B cell (primary cell): ENCODE measurements at regions not wholly inside any gene's neighbourhood (a gene's known extent, or its start where the extent isn't known, plus 50 kb on each side); places are given as distances from the start of the nearest gene placed in this dataset.

Experiments
- ATAC-seq: fragments of 200-7000 bp; cut with Tn5 transposase; one replicate; pipeline ENCODE4 v1.10.0; 2021; ENCODE audit warnings: low read depth, mild to moderate bottlenecking, moderate number of reproducible peaks, moderate library complexity
- CTCF ChIA-PET: fragments of 350-600 bp; sonication (Branson Sonifier 250); formaldehyde crosslinking; loops from one replicate; lab custom pipeline; 2021; ENCODE audit warnings: antibody characterized with exemption, inconsistent platforms; lab: Charles Lee
- POLR2A ChIA-PET: fragments of 350-600 bp; sonication (Branson Sonifier 250); formaldehyde crosslinking; loops from one replicate; lab custom pipeline; 2021; ENCODE audit warnings: antibody characterized with exemption; lab: Charles Lee
- DNase-seq: peaks from one replicate; pipeline ENCODE4 v3.0.0; 2013
- H2AFZ ChIP-seq: 2 replicates; pipeline ENCODE4 v1.6.1; 2012; ENCODE audit warnings: mild to moderate bottlenecking, low read depth, low read length; ENCODE audit not compliant: insufficient read depth, poor library complexity, severe bottlenecking
- H3K27ac ChIP-seq, 2 donors: 1 replicate in 1 of 2; 2 replicates in 1 of 2; pipeline ENCODE4 v1.5.1; 2012 to 2013; ENCODE audit warnings: low read length in 2 of 2, mild to moderate bottlenecking in 2 of 2, moderate library complexity in 1 of 2
- H3K27me3 ChIP-seq, 4 experiments: fragments of 200-600 bp in 1 of 4; sonication (generic) in 1 of 4; replicated peaks in 1 of 4; 1 replicate in 2 of 4; 2 replicates in 2 of 4; pipeline versions ENCODE4 v1.6.1 to v1.7.0; 2013 to 2016; ENCODE audit warnings: low read length in 3 of 4, mild to moderate bottlenecking in 2 of 4, mixed read lengths in 1 of 4, moderate library complexity in 1 of 4; ENCODE audit not compliant: insufficient read depth in 4 of 4, control insufficient read depth in 3 of 4; ENCODE audit errors: control extremely low read depth in 1 of 4
- H3K36me3 ChIP-seq, 2 experiments: replicated peaks in 1 of 2; 1 replicate in 1 of 2; 2 replicates in 1 of 2; pipeline versions ENCODE4 v1.6.1 to v1.7.1; 2013; ENCODE audit warnings: low read length in 1 of 2; ENCODE audit not compliant: insufficient read depth in 2 of 2, control insufficient read depth in 1 of 2; ENCODE audit errors: control extremely low read depth in 1 of 2, extremely low read depth in 1 of 2
- H3K4me1 ChIP-seq, 2 donors: fragments of 200-600 bp in 1 of 2; sonication (generic) in 1 of 2; 1 replicate in 1 of 2; 2 replicates in 1 of 2; pipeline versions ENCODE4 v1.5.1 to v1.6.1; 2013 to 2017; ENCODE audit warnings: low read length in 2 of 2; ENCODE audit not compliant: control insufficient read depth in 2 of 2, insufficient read depth in 2 of 2
- H3K4me2 ChIP-seq: replicated peaks from 2 replicates; pipeline ENCODE3; 2012; ENCODE audit warnings: mild to moderate bottlenecking, low read depth, low read length; ENCODE audit not compliant: poor library complexity, severe bottlenecking
- H3K4me3 ChIP-seq, 5 experiments: fragments of 200-600 bp in 1 of 5; sonication (generic) in 1 of 5; 1 replicate in 3 of 5; 2 replicates in 2 of 5; pipeline versions ENCODE4 v1.5.1 to v1.7.0; 2011 to 2016; ENCODE audit warnings: low read length in 4 of 5, mild to moderate bottlenecking in 4 of 5, low read depth in 2 of 5, control low read depth in 1 of 5, moderate library complexity in 1 of 5; ENCODE audit not compliant: insufficient read depth in 1 of 5; ENCODE audit errors: control extremely low read depth in 1 of 5, extremely low read depth in 1 of 5
- H3K79me2 ChIP-seq: fragments of 200-600 bp; sonication (generic); one replicate; pipeline ENCODE4 v1.6.0; 2016; ENCODE audit warnings: low read length; ENCODE audit not compliant: control insufficient read depth, insufficient read depth
- H3K9ac ChIP-seq: fragments of 200-600 bp; sonication (generic); 2 replicates; pipeline ENCODE4 v1.6.1; 2017; ENCODE audit warnings: mild to moderate bottlenecking, low read length, moderate library complexity
- H3K9me3 ChIP-seq, 3 donors: one replicate each; pipeline versions ENCODE4 v1.6.1 to v1.7.1; 2013; ENCODE audit warnings: low read length in 2 of 3; ENCODE audit not compliant: control insufficient read depth in 2 of 3, insufficient read depth in 1 of 3; ENCODE audit errors: control extremely low read depth in 1 of 3
- H4K20me1 ChIP-seq: 2 replicates; pipeline ENCODE4 v1.6.0; 2012; ENCODE audit warnings: mild to moderate bottlenecking, low read length; ENCODE audit not compliant: insufficient read depth, control insufficient read depth, poor library complexity, severe bottlenecking
- H3K27ac Mint-ChIP-seq: one replicate; pipeline ENCODE4 v1.8.0; 2021; ENCODE audit warnings: mixed read lengths
- H3K27me3 Mint-ChIP-seq: one replicate; pipeline ENCODE4 v1.8.0; 2021; ENCODE audit warnings: mixed read lengths
- H3K4me1 Mint-ChIP-seq: one replicate; pipeline ENCODE4 v1.8.0; 2021; ENCODE audit warnings: mixed read lengths
- H3K4me3 Mint-ChIP-seq: one replicate; pipeline ENCODE4 v1.8.0; 2021; ENCODE audit warnings: mixed read lengths
- H3K9me3 Mint-ChIP-seq: one replicate; pipeline ENCODE4 v1.8.0; 2022; ENCODE audit warnings: mixed read lengths; ENCODE audit not compliant: insufficient read depth
- CTCF ChIP-seq: fragments of 200-600 bp; IDR thresholded peaks from one replicate; pipeline ENCODE4 v1.8.0; 2022; ENCODE audit warnings: antibody characterized with exemption, mild to moderate bottlenecking
- EZH2 ChIP-seq: IDR thresholded peaks from 2 replicates; pipeline ENCODE4 v1.6.1; 2012; ENCODE audit warnings: borderline replicate concordance, low read depth, mild to moderate bottlenecking, moderate library complexity, low read length; ENCODE audit not compliant: insufficient read depth, poor library complexity, severe bottlenecking
- WGBS: methylation state at CpG from one replicate; pipeline ENCODE4 v1.1.5; 2013; ENCODE audit warnings: missing lambda C conversion rate; ENCODE audit not compliant: insufficient coverage; 5-methylcytosine and 5-hydroxymethylcytosine counted together
- intact Hi-C: fragments of 100-400 bp; cut with micrococcal nuclease; formaldehyde crosslinking; loops from one replicate; pipeline ENCODE4 v1.10.0; 2022

GRCh38 chr13:89673789-89674311 is 1673.6 kb upstream of the MIR17HG start:
- CTCF ChIA-PET = no interaction called here
- intact Hi-C loops = no loop called here
- peaks cover 5% of the 10 kb centered on the region for H3K9me3 Mint-ChIP-seq
- ATAC-seq (no peak), DNase-seq (no peak)
- H2AFZ ChIP-seq = no peak overlapping the region
- POLR2A ChIA-PET = no interaction called here
- H3K27me3 Mint-ChIP-seq = no peaks in the 10 kb centered on the region
- H3K4me1 Mint-ChIP-seq = no peaks in the 10 kb centered on the region
- no peaks in the 10 kb centered on the region for H3K79me2 ChIP-seq
- no peak overlapping the region for H3K4me3 Mint-ChIP-seq
- H3K9ac ChIP-seq = no peak overlapping the region
- H3K27ac Mint-ChIP-seq = no peak overlapping the region
- H3K4me3 ChIP-seq = no peak overlapping the region
- no CpG with 5 or more reads among the region's 3 CpGs for WGBS
- no peak for TF ChIP-seq EZH2
- no peaks in the 10 kb centered on the region for H3K36me3 ChIP-seq
- no peak overlapping the region for H3K4me2 ChIP-seq
- H3K9me3 ChIP-seq = peaks cover 0 to 3% (median 0%) of the 10 kb centered on the region in 3 donors
- no peaks in the 10 kb centered on the region for H3K4me1 ChIP-seq
- H3K27me3 ChIP-seq = no peaks in the 10 kb centered on the region
- no peaks in the 10 kb centered on the region for H4K20me1 ChIP-seq
- no peak overlapping the region for H3K27ac ChIP-seq

- no peaks in the 10 kb centered on the region for H3K79me2 ChIP-seq
- no peak overlapping the region for H3K27ac ChIP-seq
- no peak overlapping the region for H3K4me2 ChIP-seq
- DNase-seq (no peak), ATAC-seq (no peak)
- no peaks in the 10 kb centered on the region for H3K9me3 ChIP-seq
- Mint-ChIP-seq H3K4me3 (no peak overlapping the region), H3K27ac (no peak overlapping the region), H3K27me3 (no peaks in the 10 kb centered on the region), H3K4me1 (no peaks in the 10 kb centered on the region), H3K9me3 (peaks cover 6% of the 10 kb centered on the region)
- intact Hi-C loops = no loop called here
- no peaks in the 10 kb centered on the region for H3K36me3 ChIP-seq
- TF ChIP-seq EZH2 (no peak), CTCF (no peak)
- no peak overlapping the region for H3K9ac ChIP-seq
- WGBS = 82% methylated on average over 2 of the region's 2 CpGs
- H3K27me3 ChIP-seq = no peaks in the 10 kb centered on the region
- POLR2A ChIA-PET = no interaction called here
- H3K4me3 ChIP-seq = no peak overlapping the region
- H4K20me1 ChIP-seq = no peaks in the 10 kb centered on the region
- H2AFZ ChIP-seq = no peak overlapping the region
- CTCF ChIA-PET = no interaction called here
- H3K4me1 ChIP-seq = no peaks in the 10 kb centered on the region
Observed at GRCh38 chr13:89678466-89679121, 1668.9 kb upstream of the MIR17HG start.
